HG03521 (cell line): ENCODE measurements at regions not wholly inside any gene's neighbourhood (a gene's known extent, or its start where the extent isn't known, plus 50 kb on each side); places are given as distances from the start of the nearest gene placed in this dataset.
"Not testable (repeated sequence)": the region's sequence is repeated elsewhere in the genome, so short reads cannot be mapped to it uniquely, and the experiment has no call there.

Experiments
- ATAC-seq: cut with Tn5 transposase; IDR thresholded peaks from one replicate; pipeline ENCODE4 v1.9.1; 2021; ENCODE audit warnings: mild to moderate bottlenecking, moderate library complexity; ENCODE audit not compliant: unreplicated experiment

- no peak for ATAC-seq
These were observed 189.2 kb upstream of the THRB start for GRCh38 chr3:24683633-24684384.

- no peak for ATAC-seq
These were observed 189.9 kb upstream of the THRB start for GRCh38 chr3:24684506-24685023.

DNA sequence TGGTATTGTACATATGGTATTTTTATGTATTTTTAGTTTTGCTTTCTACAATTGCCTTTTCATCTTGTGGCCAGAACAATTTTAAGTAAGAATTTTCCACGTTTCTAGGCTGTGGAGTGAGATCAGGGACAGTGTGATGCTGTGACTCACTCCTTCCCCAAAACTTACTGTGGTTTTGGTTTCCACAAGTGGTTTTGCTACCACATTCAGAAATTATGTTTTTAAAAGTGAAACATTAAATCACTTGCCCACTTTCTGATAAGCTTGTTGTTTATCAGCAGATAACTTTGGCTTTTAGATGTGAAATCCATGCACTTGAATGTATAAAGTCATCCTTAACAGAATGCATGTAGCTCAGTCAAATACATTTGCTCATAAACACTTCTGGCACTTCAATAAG, 192.2 kb upstream of the THRB start:
- ATAC-seq = no peak

GRCh38 chr3:24687671-24688070, 193.0 kb upstream of the THRB start:
- ATAC-seq = no peak

DNA sequence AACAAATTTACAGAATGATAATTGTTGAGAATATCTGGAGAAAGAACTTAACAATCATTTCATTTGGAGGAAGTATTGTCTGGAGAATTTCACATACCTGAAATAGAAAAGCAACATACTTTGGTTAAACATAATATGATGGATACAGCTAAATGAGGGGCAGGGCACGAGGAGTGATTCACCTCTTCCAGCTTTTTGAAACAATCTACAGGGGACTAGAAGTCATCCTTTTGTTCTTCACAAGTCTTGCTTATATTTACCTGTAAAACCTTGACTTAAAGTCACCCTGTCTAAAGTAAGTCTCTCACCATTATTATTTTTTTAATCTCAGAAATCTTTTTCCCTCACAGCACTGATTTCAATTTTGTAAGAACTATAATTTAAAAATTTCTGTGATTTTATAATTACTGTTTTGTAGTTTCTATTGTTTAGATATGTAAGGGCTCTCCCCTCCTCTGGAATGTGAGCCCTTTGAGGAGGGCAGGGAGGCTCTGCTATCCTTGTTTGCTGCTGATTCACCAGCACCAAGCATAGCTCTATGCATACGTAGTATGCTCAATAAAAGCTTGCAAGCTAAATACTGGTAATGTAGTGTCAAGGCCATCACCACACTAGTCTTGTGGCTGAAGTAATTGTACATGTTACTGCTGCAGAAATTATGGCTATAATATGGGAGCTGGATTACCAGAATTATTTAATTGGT, 193.9 kb upstream of the THRB start:
- ATAC-seq = no peak

DNA sequence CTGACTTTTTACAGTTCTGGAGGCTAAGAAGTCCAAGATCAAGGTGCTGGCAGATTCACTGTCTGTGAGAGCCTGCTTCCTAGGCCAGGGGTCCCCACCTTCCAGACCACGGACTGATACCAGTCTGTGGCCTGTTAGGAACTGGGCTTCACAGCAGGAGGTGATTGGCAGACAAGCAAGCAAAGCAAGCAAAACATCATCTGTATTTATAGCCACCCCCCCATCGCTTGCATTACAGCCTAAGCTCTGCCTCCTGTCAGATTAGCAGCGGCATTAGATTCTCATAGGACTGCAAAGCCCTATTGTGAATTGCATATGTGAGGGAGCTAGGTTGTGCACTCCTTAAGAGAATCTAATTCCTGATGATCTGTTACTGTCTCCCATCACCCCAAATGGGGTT, 194.7 kb upstream of the THRB start:
- ATAC-seq = no peak

- ATAC-seq = no peak
These were observed 196.1 kb upstream of the THRB start for GRCh38 chr3:24690777-24691176.

- not testable (repeated sequence) for ATAC-seq
These were observed 204.4 kb upstream of the THRB start for GRCh38 chr3:24699078-24699477.

DNA sequence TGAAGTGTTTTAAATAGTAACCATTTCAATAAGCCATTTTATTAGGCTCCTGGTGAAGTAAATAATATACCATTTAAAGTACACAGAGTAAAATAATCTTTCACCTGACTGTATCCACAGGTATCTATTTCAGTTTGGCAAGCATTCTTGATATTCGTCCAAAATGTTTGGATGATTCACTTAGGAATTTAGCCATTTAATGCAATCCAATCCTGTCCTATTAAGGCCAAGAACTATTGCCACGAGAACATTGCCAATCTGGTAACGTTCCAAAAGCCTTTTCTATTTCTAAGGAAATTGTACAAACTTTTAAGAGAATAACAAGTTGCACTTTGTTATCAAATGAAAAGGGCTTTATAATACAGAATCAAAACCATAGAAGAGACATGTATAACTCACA, 209.8 kb upstream of the THRB start:
- ATAC-seq = no peak

DNA sequence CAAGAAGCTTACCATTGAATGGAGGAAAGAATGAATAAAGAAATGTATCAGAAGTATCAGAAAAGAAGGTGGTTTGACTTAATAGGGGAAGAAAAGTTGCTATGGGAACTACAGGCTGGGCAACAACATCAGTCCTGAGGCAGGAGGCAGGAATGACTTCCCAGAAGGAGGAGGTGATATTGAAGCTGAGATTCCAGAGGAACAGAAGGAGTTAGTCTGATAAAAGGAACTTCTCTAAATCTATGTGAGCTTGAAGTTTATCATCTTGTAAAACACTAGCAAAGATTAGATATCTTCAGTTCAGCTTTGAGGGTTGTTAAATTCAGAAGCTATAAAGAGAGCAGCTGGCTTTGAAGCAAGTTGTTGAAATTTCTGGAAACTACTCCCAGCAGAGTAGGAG, 213.3 kb upstream of the THRB start:
- no peak for ATAC-seq

GRCh38 chr3:24709956-24710355, 215.3 kb upstream of the THRB start:
- no peak for ATAC-seq

DNA sequence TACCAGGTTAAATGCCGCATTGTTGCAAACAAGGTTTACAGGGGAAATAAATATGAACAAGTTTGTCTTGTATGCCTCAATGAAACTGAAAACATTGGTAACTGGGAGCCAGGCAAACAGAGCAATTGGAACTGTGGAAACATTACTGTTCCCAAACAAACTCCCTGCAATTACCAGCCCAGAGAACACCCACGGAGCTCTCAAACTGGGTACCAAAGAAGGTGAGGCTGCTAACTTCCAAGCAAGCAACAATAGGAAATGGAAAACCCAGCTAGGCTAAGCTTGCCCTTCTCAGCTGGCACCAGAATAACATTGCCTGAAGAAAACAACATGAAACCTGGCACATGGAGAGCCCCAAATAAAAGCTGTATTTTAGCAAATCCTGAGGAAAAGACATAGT, 218.9 kb upstream of the THRB start:
- ATAC-seq = no peak

- ATAC-seq = no peak
These were observed 219.8 kb upstream of the THRB start for GRCh38 chr3:24714436-24714835.

- no peak for ATAC-seq
These were observed 220.6 kb upstream of the THRB start for GRCh38 chr3:24715171-24715792.

DNA sequence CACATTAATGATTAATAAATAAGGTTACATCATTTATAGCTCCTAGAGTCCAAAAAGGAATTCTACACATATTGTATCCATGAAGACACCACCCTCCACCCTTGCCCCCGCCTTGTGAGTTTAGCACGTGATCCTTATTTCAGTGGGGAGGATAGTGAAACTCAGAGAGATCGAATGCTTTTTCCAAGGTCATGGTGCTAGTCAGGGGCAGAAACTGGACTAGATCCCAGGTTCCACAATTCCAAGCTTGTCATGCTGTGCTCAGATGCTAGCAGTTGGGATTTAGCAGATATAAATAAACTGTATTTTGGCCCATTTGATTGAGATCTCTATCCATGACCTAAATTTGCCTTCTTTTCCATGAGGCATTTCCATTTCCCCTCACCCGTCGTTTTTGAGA, 227.4 kb upstream of the THRB start:
- ATAC-seq = no peak

GRCh38 chr3:24725514-24726255, 231.0 kb upstream of the THRB start:
- no peak for ATAC-seq

- ATAC-seq = no peak
These were observed 231.8 kb upstream of the THRB start for GRCh38 chr3:24726423-24726822.

- ATAC-seq = no peak
These were observed 235.5 kb upstream of the THRB start for GRCh38 chr3:24730173-24730572.

- ATAC-seq = no peak
These were observed 239.4 kb upstream of the THRB start for GRCh38 chr3:24734019-24734418.

- ATAC-seq = no peak
These were observed 242.1 kb upstream of the THRB start for GRCh38 chr3:24736701-24737100.

- ATAC-seq = no peak
These were observed 245.7 kb upstream of the THRB start for GRCh38 chr3:24740326-24740725.
